ENCODE measurements at regions not wholly inside any gene's neighbourhood (a gene's known extent, or its start where the extent isn't known, plus 50 kb on each side); places are given as distances from the start of the nearest gene placed in this dataset.

- DNase-seq (ENCODE audit: low read depth) = no peak
- no peak for TF ChIP-seq CTCF (IDR thresholded peaks at IDR 0.05; ENCODE audit: low read depth, low read length, missing control alignments)
- in situ Hi-C loops (cut with HindIII; ENCODE audit: low sequenced_read_pairs) = no loop called here
- no peak overlapping the region for H3K4me3 ChIP-seq (ENCODE audit: low read depth, low read length)
Measured at GRCh38 chr5:92562065-92562464, 1019.0 kb downstream of the NR2F1-AS1 start.

GRCh38 chr5:92561411-92561959, 1019.5 kb downstream of the NR2F1-AS1 start:
- in situ Hi-C loops (cut with HindIII; ENCODE audit: low sequenced_read_pairs) = no loop called here
- no peak for DNase-seq (ENCODE audit: low read depth)
- TF ChIP-seq CTCF (IDR thresholded peaks at IDR 0.05; ENCODE audit: low read depth, low read length, missing control alignments) = no peak
- H3K4me3 ChIP-seq (ENCODE audit: low read depth, low read length) = no peak overlapping the region

- in situ Hi-C loops (cut with HindIII; ENCODE audit: low sequenced_read_pairs) = no loop called here
- no peak for TF ChIP-seq CTCF (IDR thresholded peaks at IDR 0.05; ENCODE audit: low read depth, low read length, missing control alignments)
- DNase-seq (ENCODE audit: low read depth) = peak; percentile 84
- H3K4me3 ChIP-seq (ENCODE audit: low read depth, low read length) = no peak overlapping the region
Measured at GRCh38 chr5:92560698-92561401, 1020.2 kb downstream of the NR2F1-AS1 start.

GRCh38 chr5:92559781-92560180, 1021.2 kb downstream of the NR2F1-AS1 start:
- DNase-seq (ENCODE audit: low read depth) = peak; percentile 66
- TF ChIP-seq CTCF (IDR thresholded peaks at IDR 0.05; ENCODE audit: low read depth, low read length, missing control alignments) = peak; percentile 48
- no peak overlapping the region for H3K4me3 ChIP-seq (ENCODE audit: low read depth, low read length)
- in situ Hi-C loops (cut with HindIII; ENCODE audit: low sequenced_read_pairs) = loop anchor here (5.0 kb wide), 1 partner anchor 43 kb away; no protein-coding TSS in a partner anchor

- H3K4me3 ChIP-seq (ENCODE audit: low read depth, low read length) = no peak overlapping the region
- in situ Hi-C loops (cut with HindIII; ENCODE audit: low sequenced_read_pairs) = loop anchor here (5.0 kb wide), 1 partner anchor 43 kb away; no protein-coding TSS in a partner anchor
- TF ChIP-seq CTCF (IDR thresholded peaks at IDR 0.05; ENCODE audit: low read depth, low read length, missing control alignments) = no peak
- no peak for DNase-seq (ENCODE audit: low read depth)
Measured at GRCh38 chr5:92559331-92559730, 1021.7 kb downstream of the NR2F1-AS1 start.

- no peak for TF ChIP-seq CTCF (IDR thresholded peaks at IDR 0.05; ENCODE audit: low read depth, low read length, missing control alignments)
- H3K4me3 ChIP-seq (ENCODE audit: low read depth, low read length) = no peak overlapping the region
- in situ Hi-C loops (cut with HindIII; ENCODE audit: low sequenced_read_pairs) = loop anchor here (5.0 kb wide), 1 partner anchor 46 kb away; no protein-coding TSS in a partner anchor
- DNase-seq (ENCODE audit: low read depth) = no peak
Measured at GRCh38 chr5:92556747-92557146, 1024.3 kb downstream of the NR2F1-AS1 start.

Measured in astrocyte of the cerebellum (primary cell).